HG03097 (cell line): ENCODE measurements at regions not wholly inside any gene's neighbourhood (a gene's known extent, or its start where the extent isn't known, plus 50 kb on each side); places are given as distances from the start of the nearest gene placed in this dataset.
"Not testable (repeated sequence)": the region's sequence is repeated elsewhere in the genome, so short reads cannot be mapped to it uniquely, and the experiment has no call there.

Experiments used
- ATAC-seq: cut with Tn5 transposase; IDR thresholded peaks from one replicate; pipeline ENCODE4 v1.9.1; 2021; ENCODE audit not compliant: unreplicated experiment, low FRiP score

- ATAC-seq: no peak
Observed at GRCh38 chr9:16052757-16053530, 500.1 kb downstream of the CCDC171 start.

DNA sequence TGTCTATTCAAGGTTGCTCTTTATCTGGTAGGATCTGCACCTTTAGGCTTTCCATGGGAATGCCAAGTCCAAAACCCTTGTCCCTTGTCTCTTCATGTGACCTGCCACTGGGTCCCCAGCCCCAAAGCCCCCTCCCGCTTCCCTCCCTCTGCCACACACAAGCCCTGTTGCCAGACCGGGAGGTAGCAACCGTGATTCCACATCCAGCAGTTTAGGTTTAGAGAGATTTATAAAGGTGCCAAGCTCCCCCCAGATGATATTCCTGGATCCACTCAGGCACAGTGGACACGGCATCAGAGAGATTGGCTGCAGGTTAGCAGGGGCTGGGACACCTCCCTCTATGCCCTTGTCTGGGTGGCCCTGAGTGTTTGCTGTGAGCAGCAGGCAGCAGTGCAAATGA, 504.7 kb downstream of the CCDC171 start:
- ATAC-seq: no peak

- ATAC-seq: no peak
Observed at GRCh38 chr9:16058131-16058549, 505.3 kb downstream of the CCDC171 start.

- no peak for ATAC-seq
Observed at GRCh38 chr9:16060436-16061129, 507.7 kb downstream of the CCDC171 start.

DNA sequence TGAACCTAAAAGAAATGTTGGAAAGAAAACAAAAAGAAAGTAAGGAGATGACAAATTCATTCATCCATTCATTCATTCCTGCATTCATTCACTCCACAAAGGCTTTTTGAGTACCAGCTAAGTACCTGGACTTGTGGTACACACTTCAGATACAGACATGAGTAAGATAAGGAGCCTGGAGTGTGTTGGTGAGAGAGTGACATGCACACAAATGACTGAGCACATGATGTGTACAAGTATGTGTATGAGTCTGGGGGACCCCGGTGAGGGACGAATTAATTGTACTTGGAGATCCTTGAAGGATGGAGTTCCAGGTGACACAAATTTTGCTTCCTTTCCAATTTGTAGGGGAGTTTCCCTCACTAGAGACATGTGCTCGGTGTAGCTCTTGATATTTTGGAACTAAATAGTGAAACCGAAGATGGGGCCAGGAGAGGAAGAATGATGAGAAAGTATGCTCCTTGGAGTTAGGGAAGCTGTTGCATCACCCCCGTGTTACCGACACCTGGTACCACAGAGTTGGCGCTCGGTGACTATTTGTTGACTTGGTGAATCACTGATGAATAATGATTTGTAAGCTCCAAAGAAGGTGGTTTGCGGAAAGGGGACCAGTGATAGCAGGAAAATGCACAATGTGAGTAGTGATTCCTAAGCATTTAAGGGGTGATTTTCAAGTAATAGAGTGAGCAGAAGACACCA, 509.8 kb downstream of the CCDC171 start:
- ATAC-seq: no peak

GRCh38 chr9:16063241-16063591, 510.4 kb downstream of the CCDC171 start:
- no peak for ATAC-seq

DNA sequence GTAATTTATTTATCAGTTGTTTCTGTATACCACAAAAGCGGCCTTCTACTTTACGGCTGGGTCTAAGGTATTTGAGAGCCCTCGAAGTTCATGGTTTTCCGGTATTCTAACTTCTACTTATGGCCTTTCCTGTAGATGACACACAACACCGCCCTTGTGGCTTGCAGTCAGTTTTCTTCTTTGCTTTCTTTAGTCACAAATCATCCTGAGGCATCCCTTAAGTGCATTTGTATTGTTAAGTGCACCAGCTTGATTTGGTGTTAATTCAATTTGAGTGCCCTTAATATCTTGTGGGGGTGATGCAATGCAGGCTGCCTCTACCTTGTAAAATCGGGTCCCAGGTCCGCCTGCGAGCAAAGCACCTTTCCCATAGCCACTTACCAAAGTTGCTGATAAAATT, 511.9 kb downstream of the CCDC171 start:
- no peak for ATAC-seq

- not testable (repeated sequence) for ATAC-seq
Observed at GRCh38 chr9:16066201-16066600, 513.4 kb downstream of the CCDC171 start.

DNA sequence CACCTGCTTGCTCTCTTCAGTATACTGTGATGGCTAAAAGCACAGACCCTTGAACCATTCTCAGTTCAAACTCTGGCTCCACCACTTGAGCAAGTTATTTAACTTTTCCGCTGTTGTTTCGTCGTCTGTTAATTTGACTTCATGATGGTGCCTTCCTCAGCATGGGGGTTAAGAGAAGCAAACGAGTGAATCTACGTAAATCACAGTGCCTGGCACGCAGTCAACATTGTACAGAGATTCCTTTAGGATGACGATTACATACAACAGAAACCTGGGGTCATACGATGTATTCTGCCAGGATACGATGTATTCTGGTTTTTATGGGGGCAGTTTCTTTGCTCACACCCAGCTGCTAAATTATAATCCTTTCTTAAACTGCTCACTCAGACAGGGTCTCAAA, 515.6 kb downstream of the CCDC171 start:
- ATAC-seq: no peak

DNA sequence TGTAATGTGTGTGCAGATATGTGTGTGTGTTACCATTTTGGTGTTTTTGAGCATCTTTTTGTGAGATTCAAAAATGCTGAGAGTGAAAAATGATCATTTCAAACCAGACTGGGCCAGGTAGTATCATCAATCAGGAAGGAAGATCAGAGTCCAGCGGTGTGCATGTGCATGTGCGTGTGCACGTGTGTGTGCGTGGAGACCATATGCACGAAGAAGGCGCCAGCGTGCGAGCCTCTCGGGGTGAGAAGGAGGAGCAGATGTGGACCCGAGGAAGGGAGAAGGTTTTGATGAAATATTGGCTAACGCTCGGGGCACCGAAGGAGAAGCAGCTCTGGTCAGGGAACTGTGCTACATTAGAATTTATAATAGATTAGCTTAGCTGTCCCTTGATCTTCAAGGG, 516.4 kb downstream of the CCDC171 start:
- ATAC-seq: no peak

- no peak for ATAC-seq
Observed at GRCh38 chr9:16069671-16070454, 517.0 kb downstream of the CCDC171 start.

DNA sequence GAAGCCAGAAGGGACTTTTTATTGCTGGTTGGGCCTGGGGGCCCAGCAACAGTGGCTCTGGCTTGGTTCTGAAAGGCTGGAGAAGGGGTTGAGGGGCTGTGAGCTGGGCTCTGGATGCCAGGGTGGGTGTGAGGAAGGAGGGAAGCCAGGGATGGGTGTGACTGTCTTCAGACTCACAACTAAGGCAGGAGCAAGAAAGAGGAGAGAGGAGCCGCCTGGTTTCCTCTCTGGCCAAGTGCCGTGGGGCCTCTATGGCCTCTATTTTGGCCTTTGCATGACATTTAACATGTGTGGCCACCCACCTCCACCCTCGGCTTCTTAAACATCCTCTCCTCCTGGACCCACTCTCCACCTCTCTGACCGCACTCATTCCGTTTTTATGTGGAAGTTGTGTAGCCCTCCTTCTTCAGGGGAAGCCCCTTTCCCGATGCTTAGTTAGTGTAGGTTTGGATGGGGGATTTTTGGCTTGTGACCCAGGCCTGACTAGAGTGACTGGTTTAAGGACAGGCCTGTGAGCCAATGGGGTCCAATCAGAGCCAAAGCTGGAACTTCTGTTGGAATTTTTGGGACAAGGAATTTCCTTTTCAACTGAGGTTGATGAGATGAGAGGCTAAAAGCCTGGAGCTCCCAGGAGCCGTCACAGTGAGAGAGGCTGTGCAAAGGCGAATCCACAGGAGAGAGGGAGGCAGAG, 517.8 kb downstream of the CCDC171 start:
- no peak for ATAC-seq

DNA sequence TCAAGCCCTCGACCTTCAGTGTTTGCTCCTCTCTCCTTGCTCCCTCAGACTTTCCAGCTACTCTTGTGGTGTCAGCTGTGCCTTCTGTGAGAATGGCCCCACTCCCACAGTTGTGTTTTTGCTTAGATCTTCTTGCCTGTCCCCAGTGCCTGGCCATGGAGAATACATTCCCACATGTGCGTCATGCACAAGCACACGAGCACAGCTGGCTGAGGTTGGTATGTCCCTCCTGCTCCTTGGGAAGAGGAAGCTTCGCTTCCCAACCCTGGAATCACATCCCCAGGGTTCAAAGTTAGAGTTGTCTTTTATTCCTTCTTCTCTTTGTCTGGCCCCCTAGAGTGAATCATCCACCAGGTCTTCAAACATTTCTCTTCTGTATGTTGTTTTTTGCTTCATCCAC, 518.6 kb downstream of the CCDC171 start:
- ATAC-seq: no peak

- no peak for ATAC-seq
Observed at GRCh38 chr9:16074963-16075362, 522.1 kb downstream of the CCDC171 start.

- ATAC-seq: no peak
Observed at GRCh38 chr9:16075696-16076095, 522.9 kb downstream of the CCDC171 start.

GRCh38 chr9:16076511-16076910, 523.7 kb downstream of the CCDC171 start:
- ATAC-seq: no peak

DNA sequence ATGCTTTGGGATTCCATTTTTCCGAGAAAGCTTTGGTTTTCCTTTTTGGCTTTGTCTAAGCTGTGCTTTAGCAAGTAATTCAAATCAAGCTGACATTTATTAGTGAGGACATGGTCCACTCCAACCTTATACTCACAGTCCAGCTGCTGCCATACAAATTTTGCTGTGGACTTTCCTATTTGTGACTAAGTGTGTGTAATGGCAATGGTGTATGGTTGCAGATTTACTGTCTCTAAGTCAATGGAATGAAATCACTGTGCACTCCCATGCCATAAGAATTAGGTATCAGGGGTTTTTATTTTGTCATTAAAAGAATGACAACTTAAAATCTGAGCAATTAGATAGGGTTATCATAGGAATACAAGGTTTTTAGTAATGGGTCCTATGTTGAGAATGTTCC, 530.0 kb downstream of the CCDC171 start:
- no peak for ATAC-seq

- no peak for ATAC-seq
Observed at GRCh38 chr9:16085167-16085726, 532.4 kb downstream of the CCDC171 start.

- ATAC-seq: no peak
Observed at GRCh38 chr9:16090907-16091629, 538.2 kb downstream of the CCDC171 start.
